Liver (tissue), 3 donors: ENCODE measurements at regions not wholly inside any gene's neighbourhood (a gene's known extent, or its start where the extent isn't known, plus 50 kb on each side); places are given as distances from the start of the nearest gene placed in this dataset.
"Not testable (repeated sequence)": the region's sequence is repeated elsewhere in the genome, so short reads cannot be mapped to it uniquely, and the experiment has no call there.

ENCODE experiments used
- EGR1 ChIP-seq, 2 donors: IDR thresholded peaks; 2 replicates each; pipeline ENCODE4 v1.6.1; 2016 to 2018; ENCODE audit warnings: antibody characterized with exemption in 2 of 2, low read depth in 2 of 2
- FOXA1 ChIP-seq: IDR thresholded peaks from 2 replicates; pipeline ENCODE4 v1.6.1; 2016; ENCODE audit warnings: antibody characterized with exemption
- FOXA2 ChIP-seq: IDR thresholded peaks from 2 replicates; pipeline ENCODE4 v1.6.1; 2016; ENCODE audit warnings: antibody characterized with exemption
- GABPA ChIP-seq, 2 donors: IDR thresholded peaks in 1 of 2; conservative IDR thresholded peaks in 1 of 2; 2 replicates each; pipeline ENCODE4 v1.6.1; 2016; ENCODE audit warnings: antibody characterized with exemption in 2 of 2, mild to moderate bottlenecking in 1 of 2, moderate library complexity in 1 of 2
- HNF4A ChIP-seq, 2 donors: conservative IDR thresholded peaks; 2 replicates each; pipeline ENCODE4 v1.6.1; 2016; ENCODE audit warnings: antibody characterized with exemption in 2 of 2, mild to moderate bottlenecking in 2 of 2
- TAF1 ChIP-seq: conservative IDR thresholded peaks from 2 replicates; pipeline ENCODE4 v1.6.1; 2016; ENCODE audit warnings: antibody characterized with exemption, mild to moderate bottlenecking
- TF ChIP-seq, protein P1 (sequence below): fragments of 150-350 bp; IDR thresholded peaks from 2 replicates; pipeline ENCODE4 v1.5.1; 2017; ENCODE audit warnings: improper control_type of control experiment, low read depth, low read length; ENCODE audit not compliant: missing input control
- TF ChIP-seq, protein P2 (sequence below): IDR thresholded peaks from 2 replicates; pipeline ENCODE4 v1.6.1; 2016; ENCODE audit warnings: antibody characterized with exemption, mild to moderate bottlenecking
- TF ChIP-seq, protein P3 (sequence below): IDR thresholded peaks from 2 replicates; pipeline ENCODE4 v1.6.1; 2016; ENCODE audit warnings: antibody characterized with exemption
- donor health status: healthy.
- donor health status: healthy.

GRCh38 chr3:95860628-95861027, 953.8 kb upstream of the EPHA6 start:
- not testable (repeated sequence) for TF ChIP-seq GABPA (IDR thresholded peaks at IDR 0.05 in 1 of 2, conservative IDR thresholded peaks at IDR 0.05 in 1 of 2); TAF1; FOXA2; FOXA1; HNF4A (conservative IDR thresholded peaks at IDR 0.05); EGR1 (IDR thresholded peaks at IDR 0.05; ENCODE audit: low read depth in 2 of 2)
- TF ChIP-seq, protein P1, sequence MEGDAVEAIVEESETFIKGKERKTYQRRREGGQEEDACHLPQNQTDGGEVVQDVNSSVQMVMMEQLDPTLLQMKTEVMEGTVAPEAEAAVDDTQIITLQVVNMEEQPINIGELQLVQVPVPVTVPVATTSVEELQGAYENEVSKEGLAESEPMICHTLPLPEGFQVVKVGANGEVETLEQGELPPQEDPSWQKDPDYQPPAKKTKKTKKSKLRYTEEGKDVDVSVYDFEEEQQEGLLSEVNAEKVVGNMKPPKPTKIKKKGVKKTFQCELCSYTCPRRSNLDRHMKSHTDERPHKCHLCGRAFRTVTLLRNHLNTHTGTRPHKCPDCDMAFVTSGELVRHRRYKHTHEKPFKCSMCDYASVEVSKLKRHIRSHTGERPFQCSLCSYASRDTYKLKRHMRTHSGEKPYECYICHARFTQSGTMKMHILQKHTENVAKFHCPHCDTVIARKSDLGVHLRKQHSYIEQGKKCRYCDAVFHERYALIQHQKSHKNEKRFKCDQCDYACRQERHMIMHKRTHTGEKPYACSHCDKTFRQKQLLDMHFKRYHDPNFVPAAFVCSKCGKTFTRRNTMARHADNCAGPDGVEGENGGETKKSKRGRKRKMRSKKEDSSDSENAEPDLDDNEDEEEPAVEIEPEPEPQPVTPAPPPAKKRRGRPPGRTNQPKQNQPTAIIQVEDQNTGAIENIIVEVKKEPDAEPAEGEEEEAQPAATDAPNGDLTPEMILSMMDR = not testable (repeated sequence)
- TF ChIP-seq, protein P2, sequence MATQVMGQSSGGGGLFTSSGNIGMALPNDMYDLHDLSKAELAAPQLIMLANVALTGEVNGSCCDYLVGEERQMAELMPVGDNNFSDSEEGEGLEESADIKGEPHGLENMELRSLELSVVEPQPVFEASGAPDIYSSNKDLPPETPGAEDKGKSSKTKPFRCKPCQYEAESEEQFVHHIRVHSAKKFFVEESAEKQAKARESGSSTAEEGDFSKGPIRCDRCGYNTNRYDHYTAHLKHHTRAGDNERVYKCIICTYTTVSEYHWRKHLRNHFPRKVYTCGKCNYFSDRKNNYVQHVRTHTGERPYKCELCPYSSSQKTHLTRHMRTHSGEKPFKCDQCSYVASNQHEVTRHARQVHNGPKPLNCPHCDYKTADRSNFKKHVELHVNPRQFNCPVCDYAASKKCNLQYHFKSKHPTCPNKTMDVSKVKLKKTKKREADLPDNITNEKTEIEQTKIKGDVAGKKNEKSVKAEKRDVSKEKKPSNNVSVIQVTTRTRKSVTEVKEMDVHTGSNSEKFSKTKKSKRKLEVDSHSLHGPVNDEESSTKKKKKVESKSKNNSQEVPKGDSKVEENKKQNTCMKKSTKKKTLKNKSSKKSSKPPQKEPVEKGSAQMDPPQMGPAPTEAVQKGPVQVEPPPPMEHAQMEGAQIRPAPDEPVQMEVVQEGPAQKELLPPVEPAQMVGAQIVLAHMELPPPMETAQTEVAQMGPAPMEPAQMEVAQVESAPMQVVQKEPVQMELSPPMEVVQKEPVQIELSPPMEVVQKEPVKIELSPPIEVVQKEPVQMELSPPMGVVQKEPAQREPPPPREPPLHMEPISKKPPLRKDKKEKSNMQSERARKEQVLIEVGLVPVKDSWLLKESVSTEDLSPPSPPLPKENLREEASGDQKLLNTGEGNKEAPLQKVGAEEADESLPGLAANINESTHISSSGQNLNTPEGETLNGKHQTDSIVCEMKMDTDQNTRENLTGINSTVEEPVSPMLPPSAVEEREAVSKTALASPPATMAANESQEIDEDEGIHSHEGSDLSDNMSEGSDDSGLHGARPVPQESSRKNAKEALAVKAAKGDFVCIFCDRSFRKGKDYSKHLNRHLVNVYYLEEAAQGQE = not testable (repeated sequence)
- TF ChIP-seq, protein P3, sequence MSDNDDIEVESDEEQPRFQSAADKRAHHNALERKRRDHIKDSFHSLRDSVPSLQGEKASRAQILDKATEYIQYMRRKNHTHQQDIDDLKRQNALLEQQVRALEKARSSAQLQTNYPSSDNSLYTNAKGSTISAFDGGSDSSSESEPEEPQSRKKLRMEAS = not testable (repeated sequence)
